DND-41 (cell line): ENCODE measurements at regions not wholly inside any gene's neighbourhood (a gene's known extent, or its start where the extent isn't known, plus 50 kb on each side); places are given as distances from the start of the nearest gene placed in this dataset.

Experiments
- ATAC-seq: fragments of 200-7000 bp; cut with Tn5 transposase; 3 replicates; pipeline ENCODE4 v1.9.1; 2021; ENCODE audit warnings: low read depth; ENCODE audit not compliant: insufficient read depth
- DNase-seq: peaks from one replicate; pipeline ENCODE4 v3.0.0-alpha.2; 2020
- H2AFZ ChIP-seq: 2 replicates; pipeline ENCODE4 v1.6.0; 2012; ENCODE audit warnings: low read depth, low read length
- H3K27ac ChIP-seq: 2 replicates; pipeline ENCODE4 v1.5.1; 2012; ENCODE audit warnings: low read length, inconsistent platforms
- H3K27me3 ChIP-seq: fragments of 200-600 bp; sonication (generic); 2 replicates; pipeline ENCODE4 v1.6.0; 2012; ENCODE audit warnings: low read length, mild to moderate bottlenecking, inconsistent platforms; ENCODE audit not compliant: insufficient read depth, poor library complexity
- H3K36me3 ChIP-seq: 2 replicates; pipeline ENCODE4 v1.5.1; 2012; ENCODE audit warnings: low read length, inconsistent platforms; ENCODE audit not compliant: insufficient read depth
- H3K4me1 ChIP-seq: 2 replicates; pipeline ENCODE4 v1.5.1; 2012; ENCODE audit warnings: mild to moderate bottlenecking, low read length; ENCODE audit not compliant: insufficient read depth
- H3K4me2 ChIP-seq: 2 replicates; pipeline ENCODE4 v1.6.0; 2012; ENCODE audit warnings: mild to moderate bottlenecking, moderate library complexity, low read length, inconsistent platforms; ENCODE audit not compliant: insufficient read depth
- H3K4me3 ChIP-seq, 2 experiments: fragments of 200-600 bp in 1 of 2; shearing (Covaris generic) in 1 of 2; 2 replicates each; pipeline ENCODE4 v1.5.1; 2012 to 2016; ENCODE audit warnings: inconsistent platforms in 2 of 2, low read length in 2 of 2, mild to moderate bottlenecking in 2 of 2, low read depth in 1 of 2, moderate library complexity in 1 of 2
- H3K79me2 ChIP-seq: 2 replicates; pipeline ENCODE4 v1.6.0; 2012; ENCODE audit warnings: low read length, inconsistent platforms; ENCODE audit not compliant: insufficient read depth
- H3K9ac ChIP-seq: 2 replicates; pipeline ENCODE4 v1.6.0; 2012; ENCODE audit warnings: low read depth, mild to moderate bottlenecking, inconsistent platforms, low read length, moderate library complexity
- H3K9me3 ChIP-seq: 2 replicates; pipeline ENCODE4 v1.5.1; 2012; ENCODE audit warnings: low read length, moderate library complexity, mild to moderate bottlenecking, inconsistent platforms; ENCODE audit not compliant: insufficient read depth, severe bottlenecking
- H4K20me1 ChIP-seq: 2 replicates; pipeline ENCODE4 v1.6.0; 2012; ENCODE audit warnings: low read length; ENCODE audit not compliant: insufficient read depth
- CTCF ChIP-seq: IDR thresholded peaks from 2 replicates; pipeline ENCODE4 v1.5.1; 2012; ENCODE audit warnings: borderline replicate concordance, low read length, moderate library complexity, mild to moderate bottlenecking; ENCODE audit not compliant: poor library complexity, severe bottlenecking; ENCODE audit errors: extremely low read depth
- EZH2 ChIP-seq: IDR thresholded peaks from 3 replicates; pipeline ENCODE4 v1.6.1; 2012; ENCODE audit warnings: borderline replicate concordance, low read depth, mild to moderate bottlenecking, moderate library complexity, low read length, inconsistent platforms; ENCODE audit not compliant: severe bottlenecking

GRCh38 chr5:167247816-167248215, 1043.6 kb upstream of the WWC1 start:
- Histone ChIP-seq H3K27me3 (no peaks in the 10 kb centered on the region), H3K9ac (no peak overlapping the region), H3K4me2 (no peak overlapping the region), H3K36me3 (no peaks in the 10 kb centered on the region), H2AFZ (no peak overlapping the region), H3K4me3 (no peak overlapping the region), H4K20me1 (no peaks in the 10 kb centered on the region), H3K9me3 (no peaks in the 10 kb centered on the region), H3K79me2 (no peaks in the 10 kb centered on the region), H3K4me1 (no peaks in the 10 kb centered on the region), H3K27ac (no peak overlapping the region)
- TF ChIP-seq CTCF (no peak), EZH2 (no peak)
- ATAC-seq (no peak), DNase-seq (no peak)

- H3K9me3 ChIP-seq: no peaks in the 10 kb centered on the region
- H2AFZ ChIP-seq: no peak overlapping the region
- H3K27me3 ChIP-seq: no peaks in the 10 kb centered on the region
- H3K4me3 ChIP-seq: no peak overlapping the region
- H3K27ac ChIP-seq: no peak overlapping the region
- no peak overlapping the region for H3K4me2 ChIP-seq
- H3K4me1 ChIP-seq: no peaks in the 10 kb centered on the region
- no peaks in the 10 kb centered on the region for H3K79me2 ChIP-seq
- no peak for TF ChIP-seq EZH2
- TF ChIP-seq CTCF: no peak
- H4K20me1 ChIP-seq: no peaks in the 10 kb centered on the region
- ATAC-seq: no peak
- no peaks in the 10 kb centered on the region for H3K36me3 ChIP-seq
- H3K9ac ChIP-seq: no peak overlapping the region
- DNase-seq: no peak
Observed at GRCh38 chr5:167248257-167248656, 1043.2 kb upstream of the WWC1 start.

GRCh38 chr5:167250996-167251395, 1040.4 kb upstream of the WWC1 start:
- Histone ChIP-seq H3K4me2 (no peak overlapping the region), H3K4me1 (no peaks in the 10 kb centered on the region), H3K36me3 (no peaks in the 10 kb centered on the region), H4K20me1 (no peaks in the 10 kb centered on the region), H3K27ac (no peak overlapping the region), H3K27me3 (no peaks in the 10 kb centered on the region), H3K79me2 (no peaks in the 10 kb centered on the region), H3K9ac (no peak overlapping the region), H2AFZ (no peak overlapping the region), H3K4me3 (no peak overlapping the region), H3K9me3 (no peaks in the 10 kb centered on the region)
- DNase-seq: no peak
- TF ChIP-seq EZH2: no peak
- no peak for TF ChIP-seq CTCF
- ATAC-seq: no peak

GRCh38 chr5:167254132-167254531, 1037.3 kb upstream of the WWC1 start:
- Histone ChIP-seq H3K9ac (no peak overlapping the region), H3K4me3 (no peak overlapping the region), H3K27ac (no peak overlapping the region), H3K36me3 (no peaks in the 10 kb centered on the region), H3K4me2 (no peak overlapping the region), H3K4me1 (no peaks in the 10 kb centered on the region), H3K27me3 (no peaks in the 10 kb centered on the region), H3K79me2 (no peaks in the 10 kb centered on the region), H4K20me1 (no peaks in the 10 kb centered on the region), H2AFZ (no peak overlapping the region), H3K9me3 (no peaks in the 10 kb centered on the region)
- ATAC-seq (no peak), DNase-seq (no peak)
- TF ChIP-seq CTCF: no peak
- no peak for TF ChIP-seq EZH2
